Neural cell (in vitro differentiated cells): ENCODE measurements at regions not wholly inside any gene's neighbourhood (a gene's known extent, or its start where the extent isn't known, plus 50 kb on each side); places are given as distances from the start of the nearest gene placed in this dataset.

Source experiments
- H2AFZ ChIP-seq: fragments of 200-600, 300-800 bp; sonication (generic), shearing (Covaris generic); 2 replicates; pipeline ENCODE4 v1.6.0; 2014; ENCODE audit warnings: low read depth, mild to moderate bottlenecking, antibody characterized with exemption, low read length, moderate library complexity
- H3F3A ChIP-seq: fragments of 200-600 bp; shearing (Covaris generic); 2 replicates; pipeline ENCODE4 v1.6.1; 2016; ENCODE audit warnings: mild to moderate bottlenecking, moderate library complexity, mixed read lengths, antibody characterized with exemption, low read length; ENCODE audit not compliant: insufficient read depth, poor library complexity, severe bottlenecking
- H3K27ac ChIP-seq: fragments of 200-600, 300-800 bp; sonication (generic), shearing (Covaris generic); 2 replicates; pipeline ENCODE4 v1.5.1; 2014; ENCODE audit warnings: mild to moderate bottlenecking, low read length, moderate library complexity
- H3K27me3 ChIP-seq: fragments of 300-800, 200-600 bp; sonication (generic), shearing (Covaris generic); 2 replicates; pipeline ENCODE4 v1.6.0; 2014; ENCODE audit warnings: mild to moderate bottlenecking, low read depth, low read length, moderate library complexity; ENCODE audit not compliant: insufficient read depth
- H3K36me3 ChIP-seq: fragments of 300-800, 200-600 bp; sonication (generic), shearing (Covaris generic); 2 replicates; pipeline ENCODE4 v1.5.1; 2014; ENCODE audit warnings: mild to moderate bottlenecking, antibody characterized with exemption, low read length, moderate library complexity; ENCODE audit not compliant: insufficient read depth
- H3K4me2 ChIP-seq: fragments of 300-800, 200-600 bp; sonication (generic), shearing (Covaris generic); 2 replicates; pipeline ENCODE4 v1.6.0; 2014; ENCODE audit warnings: mild to moderate bottlenecking, low read length
- H3K4me3 ChIP-seq: fragments of 300-800, 200-600 bp; sonication (generic), shearing (Covaris generic); 2 replicates; pipeline ENCODE4 v1.5.1; 2014; ENCODE audit warnings: mild to moderate bottlenecking, low read length, moderate library complexity
- H3K79me2 ChIP-seq: fragments of 200-600 bp; shearing (Covaris generic); replicated peaks from 2 replicates; pipeline ENCODE4 v1.6.0; 2014; ENCODE audit warnings: mild to moderate bottlenecking, low read length, moderate library complexity; ENCODE audit not compliant: insufficient read depth
- H3K9ac ChIP-seq: fragments of 300-800, 200-600 bp; sonication (generic), shearing (Covaris generic); 2 replicates; pipeline ENCODE4 v1.6.1; 2016; ENCODE audit warnings: mild to moderate bottlenecking, low read length, mixed read lengths
- H3K9me2 ChIP-seq: fragments of 200-600 bp; shearing (Covaris generic); 2 replicates; pipeline ENCODE4 v1.6.1; 2016; ENCODE audit warnings: mild to moderate bottlenecking, low read length, mixed read lengths; ENCODE audit not compliant: insufficient read depth
- H3K9me3 ChIP-seq: fragments of 200-600, 300-800 bp; sonication (generic), shearing (Covaris generic); 2 replicates; pipeline ENCODE4 v1.6.1; 2016; ENCODE audit warnings: mild to moderate bottlenecking, mixed run types, low read length, moderate library complexity, mixed read lengths
- H4K20me1 ChIP-seq: fragments of 200-600 bp; shearing (Covaris generic); 2 replicates; pipeline ENCODE4 v1.6.1; 2016; ENCODE audit warnings: mild to moderate bottlenecking, mixed run types; ENCODE audit not compliant: insufficient read depth
- CTCF ChIP-seq: fragments of 450-650 bp; IDR thresholded peaks from 2 replicates; pipeline ENCODE4 v1.5.1; 2014; ENCODE audit warnings: antibody characterized with exemption, mild to moderate bottlenecking, moderate library complexity; ENCODE audit not compliant: poor library complexity, severe bottlenecking
- EP300 ChIP-seq: fragments of 450-650 bp; conservative IDR thresholded peaks from 2 replicates; pipeline ENCODE4 v1.6.1; 2014; ENCODE audit warnings: antibody characterized with exemption, mild to moderate bottlenecking, moderate library complexity; ENCODE audit not compliant: poor library complexity, severe bottlenecking
- EZH2 ChIP-seq: fragments of 200-600, 300-800 bp; shearing (Covaris generic), sonication (generic); IDR thresholded peaks from 2 replicates; pipeline ENCODE4 v1.6.1; 2014; ENCODE audit warnings: antibody characterized with exemption, low read length, borderline replicate concordance, mild to moderate bottlenecking; ENCODE audit not compliant: insufficient read depth, poor library complexity, severe bottlenecking
- MXI1 ChIP-seq: fragments of 450-650 bp; conservative IDR thresholded peaks from 2 replicates; pipeline ENCODE4 v1.6.1; 2014; ENCODE audit warnings: antibody characterized with exemption, mild to moderate bottlenecking; ENCODE audit not compliant: poor library complexity, severe bottlenecking
- POLR2AphosphoS5 ChIP-seq: IDR thresholded peaks from 2 replicates; pipeline ENCODE4 v1.6.1; 2012
- RAD21 ChIP-seq: fragments of 450-650 bp; conservative IDR thresholded peaks from 2 replicates; pipeline ENCODE4 v1.6.1; 2014; ENCODE audit warnings: antibody characterized with exemption, mild to moderate bottlenecking, moderate library complexity
- REST ChIP-seq: IDR thresholded peaks from 2 replicates; pipeline ENCODE4 v1.6.1; 2012; ENCODE audit warnings: borderline replicate concordance
- SMC3 ChIP-seq: fragments of 450-650 bp; conservative IDR thresholded peaks from 2 replicates; pipeline ENCODE4 v1.6.1; 2014; ENCODE audit warnings: antibody characterized with exemption, mild to moderate bottlenecking, moderate library complexity; ENCODE audit not compliant: poor library complexity
- TAF1 ChIP-seq: IDR thresholded peaks from 2 replicates; pipeline ENCODE4 v1.6.1; 2012; ENCODE audit warnings: low read depth

GRCh38 chr4:128528793-128529553 is 241.4 kb upstream of the PGRMC2 start:
- no peak overlapping the region for H3K4me3 ChIP-seq
- H3K9me3 ChIP-seq: no peaks in the 10 kb centered on the region
- H3K9ac ChIP-seq: no peak overlapping the region
- H2AFZ ChIP-seq: no peak overlapping the region
- no peaks in the 10 kb centered on the region for H3K9me2 ChIP-seq
- no peaks in the 10 kb centered on the region for H3K27me3 ChIP-seq
- no peak overlapping the region for H3K4me2 ChIP-seq
- no peak overlapping the region for H3K27ac ChIP-seq
- no peak for TF ChIP-seq EP300
- TF ChIP-seq RAD21: no peak
- no peak for TF ChIP-seq REST
- no peak for TF ChIP-seq POLR2AphosphoS5
- no peak for TF ChIP-seq CTCF
- no peak for TF ChIP-seq EZH2
- TF ChIP-seq MXI1: no peak
- no peak for TF ChIP-seq SMC3
- no peak for TF ChIP-seq TAF1
- no peaks in the 10 kb centered on the region for H3K79me2 ChIP-seq
- H3F3A ChIP-seq: no peaks in the 10 kb centered on the region
- no peaks in the 10 kb centered on the region for H4K20me1 ChIP-seq
- no peaks in the 10 kb centered on the region for H3K36me3 ChIP-seq

- Histone ChIP-seq H3K79me2 (no peaks in the 10 kb centered on the region), H3K36me3 (no peaks in the 10 kb centered on the region), H3K27ac (no peak overlapping the region), H2AFZ (no peak overlapping the region), H3K27me3 (no peaks in the 10 kb centered on the region), H3K9me2 (no peaks in the 10 kb centered on the region), H4K20me1 (no peaks in the 10 kb centered on the region), H3K4me2 (no peak overlapping the region), H3K9me3 (no peaks in the 10 kb centered on the region), H3F3A (no peaks in the 10 kb centered on the region), H3K9ac (no peak overlapping the region), H3K4me3 (no peak overlapping the region)
- TF ChIP-seq RAD21 (no peak), CTCF (no peak), MXI1 (no peak), EZH2 (no peak), EP300 (no peak), SMC3 (no peak), POLR2AphosphoS5 (no peak), TAF1 (no peak), REST (no peak)
Observed at GRCh38 chr4:128527946-128528576, 240.4 kb upstream of the PGRMC2 start.
